HCT116 (cell line): ENCODE measurements at regions not wholly inside any gene's neighbourhood (a gene's known extent, or its start where the extent isn't known, plus 50 kb on each side); places are given as distances from the start of the nearest gene placed in this dataset.

Experiments used
- ATAC-seq: fragments of 200-7000 bp; cut with Tn5 transposase; 2 replicates; pipeline ENCODE4 v1.9.1; 2020; ENCODE audit warnings: mild to moderate bottlenecking, moderate library complexity
- BruUV-seq: library from RNA; stranded (reverse); fragments of 400-500 nt; replicated peaks from 2 replicates; lab custom pipeline; 2021; lab: Mats Ljungman, UMichigan
- CTCF ChIA-PET: fragments of 300-600 bp; sonication (Branson Sonifier 250); formaldehyde crosslinking; loops from one replicate; lab custom pipeline; 2021; ENCODE audit warnings: antibody characterized with exemption; lab: Charles Lee
- POLR2A ChIA-PET: fragments of 300-600, 350-600 bp; sonication (Branson Sonifier 250); formaldehyde crosslinking; loops from one replicate; lab custom pipeline; 2021; ENCODE audit warnings: antibody characterized with exemption; lab: Charles Lee
- RAD21 ChIA-PET, 2 experiments: fragments of 300-600 bp; sonication (Branson Sonifier 250); formaldehyde crosslinking; loops; one replicate each; lab custom pipeline; 2023; ENCODE audit warnings: low total read pairs in 2 of 2; ENCODE audit not compliant: uncharacterized antibody in 2 of 2, unreplicated experiment in 2 of 2, low non-redundant PET in 1 of 2; lab: Charles Lee
- DNase-seq: peaks from one replicate; pipeline ENCODE4 v3.0.0-alpha.2; 2010; ENCODE audit warnings: low read depth, low spot score
- H2AFZ ChIP-seq: fragments of 200-600 bp; shearing (Covaris generic), sonication (generic); 2 replicates; pipeline ENCODE4 v1.6.1; 2017; ENCODE audit warnings: low read depth, mixed run types, mixed read lengths, antibody characterized with exemption, low read length; ENCODE audit not compliant: poor library complexity, severe bottlenecking
- H3K27ac ChIP-seq: 2 replicates; pipeline ENCODE4 v1.5.1; 2012; ENCODE audit warnings: low read depth, low read length
- H3K27me3 ChIP-seq: fragments of 200-600 bp; sonication (generic); 2 replicates; pipeline ENCODE4 v1.6.1; 2016; ENCODE audit warnings: mixed run types, low read length, mixed read lengths; ENCODE audit not compliant: insufficient read depth
- H3K36me3 ChIP-seq, 2 experiments: fragments of 200-500 bp in 1 of 2; fragments of 200-600 bp in 1 of 2; sonication (Bioruptor generic) in 1 of 2; sonication (generic) in 1 of 2; 2 replicates each; pipeline versions ENCODE4 v1.5.1 to v1.6.1; 2014 to 2016; ENCODE audit warnings: low read length in 2 of 2, inconsistent platforms in 1 of 2, mixed read lengths in 1 of 2, mixed run types in 1 of 2; ENCODE audit not compliant: insufficient read depth in 2 of 2, control insufficient read depth in 1 of 2
- H3K4me1 ChIP-seq, 2 experiments: fragments of 200-600 bp in 1 of 2; sonication (generic) in 1 of 2; 2 replicates each; pipeline versions ENCODE4 v1.5.1 to v1.6.1; 2012 to 2017; ENCODE audit warnings: low read length in 2 of 2, inconsistent platforms in 1 of 2, mild to moderate bottlenecking in 1 of 2, mixed read lengths in 1 of 2, mixed run types in 1 of 2, moderate library complexity in 1 of 2; ENCODE audit not compliant: insufficient read depth in 2 of 2, control insufficient read depth in 1 of 2
- H3K4me2 ChIP-seq: fragments of 200-600 bp; sonication (generic); 2 replicates; pipeline ENCODE4 v1.6.1; 2017; ENCODE audit warnings: mixed run types, low read length, mixed read lengths
- H3K4me3 ChIP-seq, 2 experiments: fragments of 200-600 bp in 1 of 2; sonication (generic) in 1 of 2; replicated peaks in 1 of 2; 2 replicates each; pipeline ENCODE4 v1.5.1; 2011 to 2016; ENCODE audit warnings: low read length in 2 of 2, control low read depth in 1 of 2, low read depth in 1 of 2, mild to moderate bottlenecking in 1 of 2, mixed read lengths in 1 of 2, mixed run types in 1 of 2
- H3K79me2 ChIP-seq: fragments of 200-600 bp; sonication (generic); 2 replicates; pipeline ENCODE4 v1.6.1; 2017; ENCODE audit warnings: mild to moderate bottlenecking, mixed run types, low read length, moderate library complexity, mixed read lengths; ENCODE audit not compliant: insufficient read depth
- H3K9ac ChIP-seq: fragments of 200-600 bp; sonication (generic); 2 replicates; pipeline ENCODE4 v1.6.1; 2016; ENCODE audit warnings: low read length, mixed read lengths
- H3K9me2 ChIP-seq: fragments of 200-600 bp; sonication (generic), shearing (Covaris generic); 2 replicates; pipeline ENCODE4 v1.6.1; 2017; ENCODE audit warnings: mixed run types, mild to moderate bottlenecking, moderate library complexity; ENCODE audit not compliant: insufficient read depth
- H3K9me3 ChIP-seq, 2 experiments: fragments of 200-500 bp in 1 of 2; fragments of 200-600 bp in 1 of 2; sonication (Bioruptor generic) in 1 of 2; sonication (generic) in 1 of 2; 2 replicates each; pipeline ENCODE4 v1.6.1; 2014 to 2017; ENCODE audit warnings: low read length in 2 of 2, mixed read lengths in 2 of 2, inconsistent platforms in 1 of 2, low read depth in 1 of 2, mild to moderate bottlenecking in 1 of 2, mixed run types in 1 of 2, moderate library complexity in 1 of 2; ENCODE audit not compliant: control insufficient read depth in 1 of 2, insufficient read depth in 1 of 2
- H4K20me1 ChIP-seq: fragments of 200-600 bp; sonication (generic), shearing (Covaris generic); 2 replicates; pipeline ENCODE4 v1.6.1; 2017; ENCODE audit warnings: mixed run types, mild to moderate bottlenecking, moderate library complexity; ENCODE audit not compliant: insufficient read depth
- CBX3 ChIP-seq: IDR thresholded peaks from 2 replicates; pipeline ENCODE4 v1.6.1; 2012; ENCODE audit warnings: low read depth
- CEBPB ChIP-seq: IDR thresholded peaks from 2 replicates; pipeline ENCODE4 v1.6.1; 2012; ENCODE audit warnings: low read depth
- EGR1 ChIP-seq: IDR thresholded peaks from 2 replicates; pipeline ENCODE4 v1.6.1; 2012; ENCODE audit warnings: low read depth
- EZH2 ChIP-seq: fragments of 200-600 bp; sonication (generic); IDR thresholded peaks from 2 replicates; pipeline ENCODE4 v1.6.1; 2017; ENCODE audit warnings: antibody characterized with exemption, mixed run types
- EZH2phosphoT487 ChIP-seq: fragments of 200-600 bp; IDR thresholded peaks from 2 replicates; pipeline ENCODE4 v1.6.1; 2018; ENCODE audit warnings: antibody characterized with exemption, borderline replicate concordance
- FOSL1 ChIP-seq: IDR thresholded peaks from 2 replicates; pipeline ENCODE4 v1.6.1; 2012; ENCODE audit warnings: low read depth
- POLR2A ChIP-seq: IDR thresholded peaks from 2 replicates; pipeline ENCODE4 v1.7.0; 2011; ENCODE audit warnings: borderline replicate concordance; ENCODE audit not compliant: insufficient read depth, insufficient read length; ENCODE audit errors: extremely low read depth
- POLR2AphosphoS5 ChIP-seq: IDR thresholded peaks from 2 replicates; pipeline ENCODE4 v1.6.1; 2011; ENCODE audit warnings: mild to moderate bottlenecking, low read depth, low read length, moderate library complexity
- RAD21 ChIP-seq: IDR thresholded peaks from 2 replicates; pipeline ENCODE4 v1.6.1; 2012; ENCODE audit warnings: low read depth, mild to moderate bottlenecking
- SIN3A ChIP-seq: IDR thresholded peaks from 2 replicates; pipeline ENCODE4 v1.6.1; 2012; ENCODE audit warnings: low read depth
- SP1 ChIP-seq: IDR thresholded peaks from 2 replicates; pipeline ENCODE4 v1.6.1; 2012; ENCODE audit warnings: low read depth
- SRF ChIP-seq: IDR thresholded peaks from 2 replicates; pipeline ENCODE4 v1.6.1; 2012; ENCODE audit warnings: low read depth
- TCF7L2 ChIP-seq: IDR thresholded peaks from 2 replicates; pipeline ENCODE4 v1.7.0; 2011; ENCODE audit warnings: borderline replicate concordance, inconsistent platforms; ENCODE audit not compliant: insufficient read depth, insufficient read length; ENCODE audit errors: extremely low read depth
- YY1 ChIP-seq: IDR thresholded peaks from 2 replicates; pipeline ENCODE4 v1.6.1; 2011; ENCODE audit warnings: low read length, low read depth, moderate library complexity, mild to moderate bottlenecking; ENCODE audit not compliant: insufficient replicate concordance; ENCODE audit errors: extremely low read depth
- ZFX ChIP-seq: fragments of 450-650 bp; IDR thresholded peaks from 2 replicates; pipeline ENCODE4 v1.6.1; 2017
- ZNF274 ChIP-seq: fragments of 200-500 bp; sonication (Bioruptor generic); IDR thresholded peaks from 2 replicates; pipeline ENCODE4 v1.6.1; 2014; ENCODE audit warnings: mild to moderate bottlenecking, low read depth, low read length, inconsistent platforms
- intact Hi-C: fragments of 100-400 bp; cut with micrococcal nuclease; formaldehyde crosslinking; loops from 2 replicates; pipeline ENCODE4 v1.10.0; 2022
- TF ChIP-seq, protein P1 (sequence below): IDR thresholded peaks from 2 replicates; pipeline ENCODE4 v1.6.1; 2012

DNA sequence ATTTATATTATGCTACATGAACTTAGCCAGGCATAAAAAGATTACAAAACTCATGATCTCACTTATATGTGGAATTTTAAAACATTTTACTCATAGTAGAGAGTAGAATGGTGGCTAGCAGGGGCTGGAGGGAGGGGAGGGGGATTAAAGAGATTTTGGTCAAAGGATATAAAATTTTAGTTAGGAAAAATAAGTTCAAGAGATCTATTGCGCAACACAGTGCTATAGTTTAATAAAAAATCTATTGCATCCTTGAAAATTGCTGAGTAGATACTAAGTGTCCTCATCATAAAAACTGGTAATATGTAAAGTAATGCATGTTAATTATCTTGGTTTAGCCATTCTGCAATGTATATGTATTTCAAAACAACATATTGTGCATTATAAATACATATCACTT is 635.6 kb upstream of the NEGR1 start:
- POLR2A ChIA-PET, result no interaction called here
- H3K4me2 ChIP-seq, result no peak overlapping the region
- no peak for TF ChIP-seq POLR2A
- TF ChIP-seq POLR2AphosphoS5, result no peak
- TF ChIP-seq SP1, result no peak
- no peak for TF ChIP-seq CBX3
- no peak for TF ChIP-seq FOSL1
- TF ChIP-seq EZH2phosphoT487, result no peak
- no peak for TF ChIP-seq YY1
- no peak for TF ChIP-seq SIN3A
- TF ChIP-seq EGR1, result no peak
- TF ChIP-seq RAD21, result no peak
- TF ChIP-seq, protein P1, sequence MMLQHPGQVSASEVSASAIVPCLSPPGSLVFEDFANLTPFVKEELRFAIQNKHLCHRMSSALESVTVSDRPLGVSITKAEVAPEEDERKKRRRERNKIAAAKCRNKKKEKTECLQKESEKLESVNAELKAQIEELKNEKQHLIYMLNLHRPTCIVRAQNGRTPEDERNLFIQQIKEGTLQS, result no peak
- TF ChIP-seq ZNF274, result no peak
- TF ChIP-seq ZFX, result no peak
- TF ChIP-seq CEBPB, result no peak
- TF ChIP-seq SRF, result no peak
- no peak for TF ChIP-seq EZH2
- TF ChIP-seq TCF7L2, result no peak
- H4K20me1 ChIP-seq, result no peaks in the 10 kb centered on the region
- no peak for ATAC-seq
- H2AFZ ChIP-seq, result no peak overlapping the region
- no peak overlapping the region for H3K9ac ChIP-seq
- H3K27ac ChIP-seq, result no peak overlapping the region
- intact Hi-C loops, result no loop called here
- no peaks in the 10 kb centered on the region for H3K9me2 ChIP-seq
- H3K4me1 ChIP-seq, result no peaks in the 10 kb centered on the region
- CTCF ChIA-PET, result no interaction called here
- BruUV-seq, result no TSS peak
- peaks cover 9 to 21% of the 10 kb centered on the region in 2 experiments; a peak in 2 of 4 replicates for H3K9me3 ChIP-seq
- H3K36me3 ChIP-seq, result no peaks in the 10 kb centered on the region
- no peak for DNase-seq
- no peaks in the 10 kb centered on the region for H3K27me3 ChIP-seq
- H3K4me3 ChIP-seq, result no peak overlapping the region
- no peaks in the 10 kb centered on the region for H3K79me2 ChIP-seq
- RAD21 ChIA-PET, result no interaction called here
